IPS DF 4.7 (cell line): ENCODE measurements at regions not wholly inside any gene's neighbourhood (a gene's known extent, or its start where the extent isn't known, plus 50 kb on each side); places are given as distances from the start of the nearest gene placed in this dataset.
"Not testable (repeated sequence)": the region's sequence is repeated elsewhere in the genome, so short reads cannot be mapped to it uniquely, and the experiment has no call there.

Experiments
- DNase-seq: peaks from one replicate; pipeline ENCODE4 v3.0.0-alpha.2; 2013; ENCODE audit warnings: low spot score; ENCODE audit errors: extremely low read depth

DNA sequence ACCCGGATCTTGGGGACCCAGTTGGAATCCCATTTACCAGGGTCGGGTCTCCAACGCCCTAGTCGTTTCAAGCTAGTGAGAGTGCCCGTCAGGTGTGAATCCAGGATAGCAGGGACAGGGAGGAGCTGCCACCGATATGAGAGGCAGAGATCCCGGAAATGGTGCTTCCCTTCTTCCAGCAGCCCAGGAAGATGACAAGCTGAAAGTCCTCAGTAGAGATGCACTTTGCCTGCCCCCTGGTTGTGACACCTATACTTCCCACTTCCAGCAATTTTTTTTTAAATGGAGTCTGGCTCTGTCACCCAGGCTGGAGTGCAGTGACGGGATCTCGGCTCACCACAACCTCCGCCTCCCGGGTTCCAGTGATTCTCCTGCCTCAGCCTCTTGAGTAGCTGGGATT, 503.0 kb downstream of the NTRK3 start:
- no peak for DNase-seq

DNA sequence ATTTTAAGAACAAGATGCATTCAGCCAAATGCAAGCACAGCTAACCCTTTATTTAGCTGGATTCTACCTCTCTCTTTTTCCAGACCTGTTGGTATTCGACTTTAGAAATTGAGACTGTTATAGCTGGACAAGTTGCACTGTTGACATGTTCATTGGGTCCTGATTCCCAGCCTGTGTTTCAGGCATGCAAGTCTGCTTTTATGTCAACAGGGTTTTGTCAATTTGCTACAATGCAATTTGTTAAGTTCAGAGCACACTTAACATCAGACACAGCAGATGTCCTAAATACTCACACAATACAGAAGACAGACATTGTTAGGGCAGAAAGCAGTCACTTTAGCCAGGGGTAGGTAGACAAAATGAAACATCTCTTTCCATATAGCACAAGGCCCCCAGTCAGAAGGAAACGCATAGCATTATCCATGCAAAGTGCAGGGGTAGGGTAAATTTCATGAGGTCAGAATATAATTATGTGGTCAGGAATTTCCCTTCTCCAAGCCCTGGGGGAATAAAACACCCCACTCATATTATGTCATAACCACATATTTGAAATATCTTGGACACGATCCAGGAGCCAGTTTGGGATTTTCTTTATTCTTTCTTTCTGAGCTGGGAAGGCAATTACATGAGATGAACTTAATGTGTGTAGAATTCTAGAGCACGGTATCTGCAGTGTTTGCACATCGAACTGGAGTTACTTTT, 504.1 kb downstream of the NTRK3 start:
- no peak for DNase-seq

DNA sequence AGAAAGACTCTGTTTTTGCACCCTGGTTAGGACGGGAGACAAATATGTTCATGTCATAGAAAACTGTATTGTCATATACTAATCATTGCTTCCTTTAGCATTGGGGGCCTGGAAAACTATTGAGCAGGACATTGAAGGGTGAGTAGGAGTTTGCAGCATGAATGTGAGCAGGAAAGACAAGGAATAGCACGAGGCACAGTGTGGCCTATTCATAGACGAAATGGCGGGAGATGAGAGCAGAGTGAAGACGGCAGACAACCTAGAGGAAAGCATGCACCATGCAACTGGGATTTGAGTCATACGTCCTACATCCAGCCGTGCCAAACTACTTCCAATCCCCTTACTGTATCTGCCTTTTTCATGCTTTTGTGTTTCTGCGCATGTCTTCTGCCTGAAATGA, 508.1 kb downstream of the NTRK3 start:
- no peak for DNase-seq

DNA sequence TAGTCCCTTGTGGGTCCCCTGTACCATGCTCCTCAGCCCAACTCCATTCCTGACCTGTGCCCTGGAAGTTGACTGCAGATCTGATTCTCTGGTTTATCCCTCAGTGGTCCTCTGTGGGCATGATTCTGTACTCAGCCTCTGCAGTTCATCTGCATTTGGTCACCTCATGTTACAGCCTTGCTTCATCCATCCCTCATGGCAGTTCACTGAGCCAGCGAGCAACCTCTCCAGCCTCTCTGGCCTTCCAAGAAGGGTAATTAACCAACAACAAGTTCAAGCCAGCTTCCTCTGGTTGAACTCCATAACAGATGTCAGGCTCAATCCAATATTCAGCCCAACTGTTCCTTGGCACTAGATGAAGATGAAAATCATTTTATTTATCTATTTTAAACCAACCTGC, 509.5 kb downstream of the NTRK3 start:
- no peak for DNase-seq

DNA sequence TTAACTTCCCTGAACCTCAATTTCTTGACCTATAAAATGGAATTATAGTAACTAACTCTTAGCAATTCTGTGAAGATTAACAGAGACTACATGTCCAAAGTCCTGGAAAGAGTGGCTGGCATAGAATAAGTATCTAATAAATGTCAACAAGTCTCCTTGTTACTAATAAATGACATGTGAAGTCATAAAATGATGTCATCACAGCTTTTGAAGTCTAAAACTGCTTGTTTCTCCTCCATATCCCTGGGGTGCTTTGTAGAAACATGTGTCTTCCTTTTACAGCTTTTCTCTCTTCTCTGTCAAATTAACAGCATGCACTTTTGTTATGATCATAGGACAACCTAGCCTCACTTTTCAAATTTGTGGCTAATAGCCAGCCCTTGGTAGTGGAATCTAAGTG, 510.2 kb downstream of the NTRK3 start:
- no peak for DNase-seq

DNA sequence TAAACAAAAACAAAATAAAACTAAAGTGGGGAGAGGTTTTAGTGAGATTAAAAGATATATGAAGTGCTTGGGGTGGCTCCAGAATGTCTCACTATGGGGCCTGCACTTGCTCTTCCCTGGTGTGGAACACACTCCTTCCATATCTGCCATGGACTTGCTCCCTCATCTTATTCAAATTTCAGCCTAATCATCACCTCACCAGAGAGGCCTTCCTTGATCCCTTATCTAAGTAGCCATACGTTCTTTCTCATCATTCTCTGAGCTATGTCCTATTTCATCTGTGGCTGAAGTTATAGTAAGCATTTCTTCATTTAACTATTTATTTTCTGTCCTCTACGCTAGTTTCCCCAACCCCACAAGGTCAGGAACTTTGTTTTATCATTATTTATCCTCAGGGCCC, 511.7 kb downstream of the NTRK3 start:
- DNase-seq, result no peak

DNA sequence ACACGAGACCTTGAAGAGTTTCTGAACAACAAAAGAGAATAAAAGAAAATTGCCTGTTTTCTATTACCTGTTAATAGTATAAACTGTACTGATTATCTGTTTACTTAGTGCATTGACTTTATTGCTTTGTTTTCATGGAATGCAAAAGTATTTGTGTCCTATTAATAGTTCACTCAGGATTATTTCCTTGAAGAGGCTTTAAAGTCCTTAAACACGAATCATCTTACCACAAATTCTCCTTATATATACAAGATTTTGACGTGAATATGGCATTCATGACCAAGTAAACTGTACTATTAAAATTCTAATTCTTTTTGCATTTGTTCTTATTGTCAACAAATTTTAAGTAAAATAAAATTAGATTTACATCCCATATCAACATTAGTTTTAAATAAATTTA, 513.0 kb downstream of the NTRK3 start:
- DNase-seq, result no peak

DNA sequence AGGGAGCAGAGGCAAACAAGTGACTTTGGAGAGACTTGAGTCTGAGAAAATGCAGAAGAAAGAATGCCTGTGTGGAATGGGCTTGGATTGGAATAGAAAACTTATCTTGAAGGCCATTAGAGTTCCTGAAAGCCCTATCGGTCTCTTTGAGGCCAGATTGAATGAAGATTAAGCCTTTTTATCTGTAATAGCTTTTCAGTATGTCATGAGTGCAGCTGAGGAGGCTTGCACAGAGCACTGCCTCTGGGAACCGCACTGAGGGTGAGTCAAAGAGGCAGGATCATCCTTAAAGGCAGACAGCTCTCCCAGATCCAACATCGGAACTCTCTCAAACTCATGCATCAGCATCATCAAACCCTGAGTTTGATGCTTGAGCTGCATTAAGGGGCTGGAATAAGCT, 515.2 kb downstream of the NTRK3 start:
- no peak for DNase-seq

DNA sequence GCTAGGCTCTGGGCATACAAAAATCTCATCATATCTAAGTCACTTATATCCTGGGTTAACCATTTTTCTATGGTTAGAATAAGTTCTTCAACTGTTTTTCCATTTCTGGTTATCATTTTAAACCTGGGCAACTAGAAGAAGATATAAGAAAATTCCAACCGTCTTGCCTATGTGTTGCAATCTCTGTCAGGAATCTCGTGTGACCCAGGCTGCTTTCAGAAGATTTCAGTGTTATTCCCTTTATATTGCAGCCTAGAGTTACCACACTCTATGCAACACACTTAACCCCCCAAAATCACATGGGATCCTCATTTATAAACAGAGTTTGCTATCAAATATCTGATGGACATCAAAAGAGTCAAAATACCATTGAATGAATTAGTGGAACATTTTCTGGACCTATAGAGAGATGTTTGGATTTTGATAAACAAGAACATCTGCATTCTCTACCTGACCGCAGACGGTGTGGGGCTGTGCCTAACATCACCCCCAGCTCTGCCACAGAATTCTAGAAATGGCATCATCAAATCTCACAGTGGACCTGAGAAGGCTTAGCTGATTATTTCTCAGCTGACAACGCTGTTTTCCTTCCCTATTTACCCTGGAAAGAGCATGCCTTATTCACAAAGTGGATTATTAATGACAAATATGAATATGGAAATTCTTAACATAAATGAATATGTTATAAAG, 515.7 kb downstream of the NTRK3 start:
- no peak for DNase-seq

DNA sequence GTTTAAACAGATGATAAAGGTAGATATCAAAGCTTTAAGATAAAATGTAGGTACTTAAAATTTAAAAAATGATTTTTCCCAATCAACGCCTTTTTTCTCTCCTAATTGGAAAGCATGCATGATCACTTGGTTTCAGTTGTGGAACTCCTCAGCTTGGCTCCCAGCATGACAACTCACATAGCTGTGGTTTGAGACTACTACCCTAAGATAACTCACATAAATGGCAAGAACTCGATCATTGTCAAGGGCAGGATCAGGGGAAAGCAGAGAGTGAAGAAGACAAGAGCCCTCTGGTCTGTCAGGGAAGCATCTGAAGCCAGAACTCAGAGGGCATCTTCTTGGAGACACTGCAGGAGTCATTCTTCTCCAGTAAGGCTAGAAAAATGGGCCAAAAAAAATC, 516.7 kb downstream of the NTRK3 start:
- no peak for DNase-seq

DNA sequence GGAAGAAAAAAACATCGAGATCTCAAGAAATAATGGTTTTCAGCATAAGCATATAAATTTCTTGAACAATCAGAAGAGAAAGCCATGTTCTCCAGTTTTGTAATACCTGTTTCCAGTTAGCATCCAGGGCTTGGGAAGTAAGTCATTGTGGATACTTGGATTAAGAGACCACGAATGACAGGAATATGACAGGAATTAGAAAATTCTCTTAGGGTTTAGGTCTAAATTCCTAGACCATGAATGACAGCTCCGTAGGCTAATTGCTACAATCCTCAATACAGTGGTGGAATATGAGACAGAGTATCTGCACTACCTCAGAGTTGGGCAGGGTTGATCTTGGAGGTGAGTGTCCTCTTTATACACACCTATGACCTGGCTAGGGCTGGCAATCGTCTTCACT, 517.5 kb downstream of the NTRK3 start:
- no peak for DNase-seq

DNA sequence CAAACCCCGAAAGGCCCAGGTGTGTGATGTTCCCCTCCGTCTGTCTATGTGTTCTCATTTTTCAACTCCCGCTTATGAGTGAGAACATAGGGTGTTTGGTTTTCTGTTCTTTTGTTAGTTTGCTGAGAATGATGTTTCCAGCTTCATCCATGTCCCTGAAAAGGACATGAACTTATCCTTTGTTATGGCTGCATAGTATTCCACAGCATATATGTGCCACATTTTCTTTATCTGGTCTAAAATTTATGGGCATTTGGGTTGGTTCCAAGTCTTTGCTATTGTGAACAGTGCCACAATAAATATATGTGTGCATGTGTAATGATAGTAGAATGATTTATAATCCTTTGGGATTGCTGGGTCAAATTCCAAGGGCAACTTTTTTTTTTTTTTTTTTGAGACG, 519.1 kb downstream of the NTRK3 start:
- not testable (repeated sequence) for DNase-seq

DNA sequence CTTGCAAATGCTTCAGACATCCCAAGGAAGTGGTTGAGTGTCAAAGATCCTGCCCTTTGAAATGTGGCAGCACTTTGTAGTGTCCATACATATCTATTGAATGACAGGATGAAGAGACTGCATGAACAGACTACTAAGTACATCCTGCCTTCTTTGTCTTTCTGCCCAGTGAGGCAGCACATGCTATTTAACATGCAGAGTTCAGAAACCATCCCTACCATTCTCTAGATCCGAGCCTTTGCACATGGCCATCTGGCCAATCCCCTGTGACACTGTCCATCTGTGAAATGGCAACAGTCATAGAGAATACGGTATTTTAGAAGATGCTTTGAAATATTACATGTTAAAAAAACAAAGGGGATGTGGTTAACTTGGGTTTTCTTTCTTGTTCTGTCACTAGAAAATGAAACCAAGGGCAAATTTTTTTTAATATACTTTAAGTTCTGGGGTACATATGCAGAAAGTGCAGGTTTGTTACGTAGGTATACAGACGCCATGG, 519.6 kb downstream of the NTRK3 start:
- DNase-seq, result no peak

DNA sequence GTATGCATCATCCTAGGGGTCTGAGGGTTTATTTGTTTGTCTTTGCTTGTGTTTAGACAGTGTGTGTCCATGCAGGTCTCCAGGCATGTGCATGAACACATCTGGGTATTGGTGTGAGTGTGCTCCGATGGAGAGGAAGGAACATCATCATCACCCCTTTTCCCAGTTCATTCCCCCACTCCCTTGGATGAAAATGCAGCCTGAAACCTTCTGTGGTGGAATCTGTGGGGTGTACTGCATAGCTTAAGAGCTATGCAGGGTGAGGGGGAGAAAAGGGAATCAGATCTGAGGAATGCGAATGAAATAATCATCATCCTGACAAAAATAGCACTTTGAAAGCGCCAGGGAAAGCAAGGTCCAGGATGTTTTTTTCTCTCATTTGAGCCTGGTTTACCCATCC, 520.1 kb downstream of the NTRK3 start:
- no peak for DNase-seq

DNA sequence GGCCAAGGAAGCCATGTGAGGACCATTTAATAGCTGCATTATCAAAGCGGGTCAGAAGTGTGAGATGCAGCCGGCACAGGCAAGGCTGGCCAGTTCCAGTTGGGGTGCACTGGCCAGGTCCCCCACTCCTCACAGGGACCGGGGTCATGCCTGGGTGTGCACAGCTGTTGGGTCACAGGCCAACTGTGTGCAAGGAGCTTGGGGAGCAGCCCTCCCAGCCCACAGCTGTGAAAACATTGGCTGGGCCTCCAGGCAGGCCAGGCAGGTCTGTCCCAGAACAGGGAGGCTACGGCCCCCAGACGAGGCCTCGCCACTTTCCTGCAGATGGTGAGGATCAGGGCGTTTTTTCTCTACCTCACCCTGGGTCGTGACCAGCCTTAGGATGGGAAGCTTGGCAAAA, 521.0 kb downstream of the NTRK3 start:
- no peak for DNase-seq

DNA sequence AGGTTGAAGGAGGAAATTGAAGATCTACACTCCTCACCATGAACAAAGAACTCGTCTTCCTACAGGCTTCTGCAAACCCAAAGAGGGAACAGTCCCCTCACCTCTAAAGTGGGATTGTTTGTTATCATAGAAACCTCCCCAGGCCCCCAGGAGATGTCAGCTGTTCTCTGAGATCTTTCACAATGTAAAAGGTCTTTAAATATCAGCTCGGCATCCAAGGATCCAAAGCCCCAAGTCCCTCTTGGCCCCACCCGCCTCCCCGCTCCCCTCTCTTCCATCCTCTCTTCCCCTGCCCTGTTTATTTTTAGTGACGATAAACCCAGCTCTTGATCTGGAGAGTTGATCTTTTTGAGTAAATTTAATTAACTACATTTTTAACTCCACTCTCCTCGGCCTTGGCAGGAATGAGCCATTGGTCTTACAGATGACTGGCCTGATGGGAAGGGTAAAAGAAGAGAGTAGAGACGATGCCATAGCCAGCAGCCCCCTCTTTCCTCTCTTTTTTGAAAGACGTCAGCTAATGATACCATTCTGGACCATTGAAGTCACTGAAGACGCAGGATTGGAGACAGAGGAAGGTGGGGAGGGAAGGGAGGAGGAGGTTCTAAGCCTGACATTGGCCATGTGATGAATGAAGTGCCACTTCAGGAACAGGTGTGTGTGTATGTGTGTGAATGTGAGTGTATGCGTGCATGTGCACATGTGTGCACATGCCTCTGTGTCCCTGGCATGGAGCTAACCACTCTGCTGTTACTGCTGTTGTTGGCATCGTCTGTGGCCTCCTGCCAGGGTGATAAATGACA, 521.8 kb downstream of the NTRK3 start:
- DNase-seq, result no peak

DNA sequence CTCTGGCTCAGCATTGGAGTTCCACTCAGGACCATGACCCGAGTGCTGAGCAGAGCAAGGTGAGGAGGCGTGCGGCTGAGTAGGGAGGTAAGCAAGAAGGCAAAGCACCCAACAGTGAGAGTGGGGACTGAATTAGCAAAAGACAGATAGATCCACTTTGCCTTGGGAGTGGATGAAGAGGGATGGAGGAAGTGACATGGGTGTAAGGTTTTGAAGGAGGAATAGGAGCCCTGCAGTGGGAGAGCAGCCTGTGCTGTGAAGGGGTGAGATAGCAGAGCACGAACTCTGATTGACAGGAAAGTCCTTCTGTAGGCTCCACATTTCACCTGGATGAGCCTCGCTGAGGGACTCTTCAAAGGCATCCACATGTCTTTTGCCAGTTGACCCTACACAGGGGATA, 522.6 kb downstream of the NTRK3 start:
- DNase-seq, result no peak

DNA sequence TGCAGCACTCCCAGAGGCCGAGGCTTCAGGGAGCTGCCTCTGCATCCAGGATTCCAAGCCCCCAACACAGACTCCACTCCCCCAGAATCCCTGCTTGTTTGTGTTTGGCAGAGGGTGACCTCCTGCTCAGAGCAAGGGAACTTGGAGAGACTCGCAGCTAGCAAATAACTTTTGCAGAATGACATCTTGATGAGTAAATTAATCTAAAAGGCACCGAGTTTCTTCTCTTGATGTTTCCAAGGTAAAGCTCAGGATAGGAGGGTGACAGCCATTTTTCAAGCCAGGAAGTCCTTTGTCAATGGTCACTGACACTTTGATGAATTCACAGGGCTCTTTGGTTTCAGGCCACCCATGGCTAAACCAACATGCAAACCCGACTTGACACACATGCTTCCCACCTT, 523.0 kb downstream of the NTRK3 start:
- no peak for DNase-seq

DNA sequence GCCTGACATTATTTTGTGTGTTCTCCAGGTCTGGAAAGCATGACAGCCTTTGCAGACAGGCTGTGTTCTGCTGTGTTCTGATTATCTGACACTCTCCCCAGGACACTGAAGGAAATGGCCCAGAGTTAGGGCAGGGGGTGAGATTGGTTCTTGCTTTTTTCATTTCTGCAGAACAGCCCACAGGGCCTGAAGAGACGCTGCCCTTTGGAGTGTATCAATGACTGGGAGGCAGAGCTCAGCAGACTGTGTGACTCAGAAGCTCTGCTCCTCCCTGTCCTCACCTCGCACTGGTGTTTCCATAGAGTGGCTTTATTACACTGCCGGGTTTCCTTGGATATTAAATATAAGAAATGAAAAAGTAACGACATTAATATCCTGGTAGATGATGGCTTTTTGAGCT, 523.6 kb downstream of the NTRK3 start:
- no peak for DNase-seq

DNA sequence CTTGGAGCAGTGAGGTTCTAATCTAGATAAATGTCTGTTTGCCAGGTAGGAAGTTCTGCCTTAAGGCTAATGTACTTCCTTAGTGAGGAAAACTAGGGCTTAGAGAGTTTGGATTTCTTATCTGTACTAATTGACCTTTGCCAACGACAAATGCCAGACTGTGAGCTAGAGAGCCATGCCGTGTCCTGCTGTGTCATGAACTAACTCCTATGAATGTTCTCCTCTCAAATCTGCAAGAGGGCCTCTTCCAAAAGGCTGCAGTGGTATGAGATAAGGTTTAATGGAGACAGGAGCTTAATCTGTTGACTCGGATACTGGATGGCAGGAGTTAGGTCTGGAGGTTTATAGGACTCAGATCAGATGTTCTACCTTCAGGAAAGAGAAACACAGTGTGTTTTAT, 524.9 kb downstream of the NTRK3 start:
- no peak for DNase-seq

DNA sequence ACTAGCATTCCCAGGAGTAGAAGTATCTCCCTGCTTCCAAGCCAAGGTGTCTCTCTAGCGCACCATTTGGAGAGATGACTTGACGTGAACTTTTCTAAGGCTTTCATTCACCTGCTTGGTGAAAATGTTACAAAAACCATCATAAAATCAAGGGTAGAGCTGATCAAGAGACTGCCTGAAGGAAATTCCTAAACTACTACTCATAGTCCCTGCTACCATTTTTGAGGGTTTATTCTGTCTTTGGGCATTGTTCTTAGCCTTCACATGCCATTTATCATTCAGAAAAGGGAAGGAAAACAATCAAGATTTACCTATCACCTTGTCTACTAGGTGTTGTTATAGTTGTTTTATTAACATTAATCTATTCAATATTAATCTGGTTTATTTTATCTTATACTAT, 525.8 kb downstream of the NTRK3 start:
- DNase-seq, result no peak

DNA sequence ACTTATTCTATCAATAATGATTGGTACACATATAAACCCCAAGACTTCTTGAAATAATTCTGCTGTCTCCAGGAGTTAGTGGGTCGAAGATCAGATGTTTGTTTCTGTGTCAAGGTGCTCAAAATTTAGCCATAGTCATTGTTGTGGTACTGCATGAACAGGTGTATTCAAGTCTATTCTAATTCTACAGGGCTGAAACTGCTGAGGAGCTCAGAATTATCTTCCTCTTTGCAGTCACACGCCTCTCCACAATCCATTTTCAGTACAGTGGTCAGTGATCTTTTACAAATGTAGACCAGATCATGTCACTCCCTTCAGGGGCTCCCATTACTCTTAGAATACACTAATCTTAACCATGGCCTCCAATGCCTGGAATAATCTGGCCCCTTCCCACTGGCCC, 527.5 kb downstream of the NTRK3 start:
- no peak for DNase-seq
